Fibroblast of lung (primary cell): ENCODE measurements at regions not wholly inside any gene's neighbourhood (a gene's known extent, or its start where the extent isn't known, plus 50 kb on each side); places are given as distances from the start of the nearest gene placed in this dataset.

Experiments
- CTCF ChIP-seq, 2 donors: IDR thresholded peaks in 1 of 2; conservative IDR thresholded peaks in 1 of 2; 1 replicate in 1 of 2; 2 replicates in 1 of 2; pipeline ENCODE4 v1.5.1; 2011 to 2012; ENCODE audit warnings: low read length in 2 of 2, control low read depth in 1 of 2, inconsistent platforms in 1 of 2, low read depth in 1 of 2, mild to moderate bottlenecking in 1 of 2
- EZH2 ChIP-seq: IDR thresholded peaks from 2 replicates; pipeline ENCODE4 v1.5.1; 2012; ENCODE audit warnings: low read length, control low read depth, mild to moderate bottlenecking; ENCODE audit errors: missing control alignments

DNA sequence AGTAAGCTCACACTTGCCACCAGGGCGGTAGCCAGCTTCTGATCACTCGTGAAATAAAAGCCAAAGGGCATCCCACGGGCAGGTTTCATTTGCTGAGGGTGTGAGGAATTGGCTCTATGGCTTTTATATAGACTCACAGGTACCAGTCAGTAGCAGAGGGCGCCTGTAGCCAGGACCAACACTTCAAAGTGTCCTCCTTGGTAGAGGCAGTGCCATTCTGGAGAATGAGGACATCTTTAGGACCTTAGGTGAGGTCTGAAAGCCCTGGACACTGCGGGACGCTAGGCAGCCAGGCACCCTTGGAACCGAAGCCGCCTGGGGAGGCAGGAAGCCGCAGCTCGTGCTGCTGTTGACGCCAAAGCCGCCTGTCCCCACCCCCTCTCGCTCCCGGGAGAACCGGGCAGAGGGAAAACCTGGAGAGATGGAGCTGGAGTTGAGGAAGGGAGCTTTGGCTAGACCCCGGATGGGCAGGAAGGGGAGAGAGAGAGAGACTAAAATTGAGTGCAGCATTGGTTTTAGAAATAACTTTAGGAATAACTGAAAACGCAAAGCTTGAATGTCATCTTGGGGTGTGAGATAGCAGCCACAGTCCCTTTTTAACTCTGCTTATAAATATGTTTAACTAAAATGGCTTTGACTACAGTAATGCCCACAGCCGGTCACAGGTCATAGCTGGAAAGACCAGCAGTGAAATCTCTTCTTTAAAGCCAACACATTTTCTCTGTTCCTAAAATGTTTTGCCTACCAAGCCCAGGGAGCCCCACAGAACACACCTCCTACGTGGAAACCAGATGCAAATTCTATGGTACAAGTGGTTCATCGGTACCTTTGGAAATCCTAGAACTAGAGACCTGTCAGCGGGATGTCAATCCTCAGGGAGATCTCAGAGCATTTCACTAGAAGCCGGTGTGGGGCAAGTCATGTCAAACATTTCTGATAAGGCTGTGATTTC lies 128.5 kb upstream of the CDYL start:
- TF ChIP-seq CTCF (conservative IDR thresholded peaks at IDR 0.05 in 1 of 2, IDR thresholded peaks at IDR 0.05 in 1 of 2; ENCODE audit: low read depth in 1 of 2, low read length in 2 of 2) (no peak), EZH2 (no peak)
